DND-41 (cell line): ENCODE measurements at regions not wholly inside any gene's neighbourhood (a gene's known extent, or its start where the extent isn't known, plus 50 kb on each side); places are given as distances from the start of the nearest gene placed in this dataset.

Experiments
- EZH2 ChIP-seq: IDR thresholded peaks from 3 replicates; pipeline ENCODE4 v1.6.1; 2012; ENCODE audit warnings: borderline replicate concordance, low read depth, mild to moderate bottlenecking, moderate library complexity, low read length, inconsistent platforms; ENCODE audit not compliant: severe bottlenecking
- TF ChIP-seq, protein P1 (sequence below): IDR thresholded peaks from 2 replicates; pipeline ENCODE4 v1.5.1; 2012; ENCODE audit warnings: borderline replicate concordance, low read length, moderate library complexity, mild to moderate bottlenecking; ENCODE audit not compliant: poor library complexity, severe bottlenecking; ENCODE audit errors: extremely low read depth

DNA sequence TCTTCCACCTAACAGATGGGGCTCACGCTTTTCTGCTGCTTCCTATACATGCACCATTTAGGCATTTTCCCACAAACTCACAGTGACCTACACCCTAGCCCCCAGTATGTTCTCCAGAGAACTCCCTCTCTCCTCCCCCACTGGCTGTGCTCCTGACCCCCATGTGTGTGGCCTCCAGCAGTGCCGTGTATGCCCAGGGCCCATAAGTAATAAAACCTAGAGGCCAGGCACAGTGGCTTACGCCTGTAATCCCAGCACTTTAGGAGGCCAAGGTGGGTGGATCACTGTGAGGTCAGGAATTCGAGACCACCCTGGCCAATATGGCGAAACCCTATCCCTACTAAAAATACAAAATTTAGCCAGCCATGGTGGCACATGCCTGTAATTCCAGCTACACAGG is 54.7 kb upstream of the NXT1 start:
- TF ChIP-seq EZH2, result no peak
- TF ChIP-seq, protein P1, sequence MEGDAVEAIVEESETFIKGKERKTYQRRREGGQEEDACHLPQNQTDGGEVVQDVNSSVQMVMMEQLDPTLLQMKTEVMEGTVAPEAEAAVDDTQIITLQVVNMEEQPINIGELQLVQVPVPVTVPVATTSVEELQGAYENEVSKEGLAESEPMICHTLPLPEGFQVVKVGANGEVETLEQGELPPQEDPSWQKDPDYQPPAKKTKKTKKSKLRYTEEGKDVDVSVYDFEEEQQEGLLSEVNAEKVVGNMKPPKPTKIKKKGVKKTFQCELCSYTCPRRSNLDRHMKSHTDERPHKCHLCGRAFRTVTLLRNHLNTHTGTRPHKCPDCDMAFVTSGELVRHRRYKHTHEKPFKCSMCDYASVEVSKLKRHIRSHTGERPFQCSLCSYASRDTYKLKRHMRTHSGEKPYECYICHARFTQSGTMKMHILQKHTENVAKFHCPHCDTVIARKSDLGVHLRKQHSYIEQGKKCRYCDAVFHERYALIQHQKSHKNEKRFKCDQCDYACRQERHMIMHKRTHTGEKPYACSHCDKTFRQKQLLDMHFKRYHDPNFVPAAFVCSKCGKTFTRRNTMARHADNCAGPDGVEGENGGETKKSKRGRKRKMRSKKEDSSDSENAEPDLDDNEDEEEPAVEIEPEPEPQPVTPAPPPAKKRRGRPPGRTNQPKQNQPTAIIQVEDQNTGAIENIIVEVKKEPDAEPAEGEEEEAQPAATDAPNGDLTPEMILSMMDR, result no peak
